Large intestine (tissue), 3 donors: ENCODE measurements at regions not wholly inside any gene's neighbourhood (a gene's known extent, or its start where the extent isn't known, plus 50 kb on each side); places are given as distances from the start of the nearest gene placed in this dataset.

ENCODE experiments used
- DNase-seq, 2 donors: peaks; one replicate each; pipeline versions ENCODE4 v3.0.0 to v3.0.0-alpha.2; 2013
- H3K27ac ChIP-seq: one replicate; pipeline ENCODE4 v1.5.1; 2013; ENCODE audit warnings: low read length
- H3K27me3 ChIP-seq: 2 replicates; pipeline ENCODE4 v1.6.1; 2013; ENCODE audit warnings: low read length; ENCODE audit not compliant: control insufficient read depth, insufficient read depth
- H3K36me3 ChIP-seq: 2 replicates; pipeline ENCODE4 v1.6.1; 2013; ENCODE audit warnings: low read length; ENCODE audit not compliant: control insufficient read depth, insufficient read depth
- H3K4me1 ChIP-seq: one replicate; pipeline ENCODE4 v1.6.1; 2013; ENCODE audit warnings: low read length; ENCODE audit not compliant: control insufficient read depth, insufficient read depth
- H3K4me3 ChIP-seq: one replicate; pipeline ENCODE4 v1.5.1; 2013; ENCODE audit warnings: low read length
- H3K9me3 ChIP-seq: one replicate; pipeline ENCODE4 v1.6.1; 2013; ENCODE audit warnings: mild to moderate bottlenecking, low read depth, low read length, moderate library complexity; ENCODE audit not compliant: control insufficient read depth
- WGBS: methylation state at CpG from one replicate; pipeline ENCODE4 v1.1.5; 2013; ENCODE audit warnings: low lambda C conversion rate; ENCODE audit not compliant: insufficient coverage; 5-methylcytosine and 5-hydroxymethylcytosine counted together

- H3K9me3 ChIP-seq = no peaks in the 10 kb centered on the region
- no peaks in the 10 kb centered on the region for H3K27me3 ChIP-seq
- H3K27ac ChIP-seq = no peak overlapping the region
- no peak overlapping the region for H3K4me3 ChIP-seq
- 90% methylated on average over 2 of the region's 3 CpGs for WGBS
- no peaks in the 10 kb centered on the region for H3K4me1 ChIP-seq
- no peak for DNase-seq
- H3K36me3 ChIP-seq = no peaks in the 10 kb centered on the region
These were observed 301.4 kb downstream of the TMA16 start for GRCh38 chr4:163795885-163796284.

GRCh38 chr4:163804001-163804400 lies 309.5 kb downstream of the TMA16 start:
- no peak for DNase-seq
- H3K27me3 ChIP-seq = no peaks in the 10 kb centered on the region
- no peaks in the 10 kb centered on the region for H3K36me3 ChIP-seq
- H3K27ac ChIP-seq = no peak overlapping the region
- no peaks in the 10 kb centered on the region for H3K9me3 ChIP-seq
- H3K4me1 ChIP-seq = no peaks in the 10 kb centered on the region
- H3K4me3 ChIP-seq = no peak overlapping the region

DNA sequence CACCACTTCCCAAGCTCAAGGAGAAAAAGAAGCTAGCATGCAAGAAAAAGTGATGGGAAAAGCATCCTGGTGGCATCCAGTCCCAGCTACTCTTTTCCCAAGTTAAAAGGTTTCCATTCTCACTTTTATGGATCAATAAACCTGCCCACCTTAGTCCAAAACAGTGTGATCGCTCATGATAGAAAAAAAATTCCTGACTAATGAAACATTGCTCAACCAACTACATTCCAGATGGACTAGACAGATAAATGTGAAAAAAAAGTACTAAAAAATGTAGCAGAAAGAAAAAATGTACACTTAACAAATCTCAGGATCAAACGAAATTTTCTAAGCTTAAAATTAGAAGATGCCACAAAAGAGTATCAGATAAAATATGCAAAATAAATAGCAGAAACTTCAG lies 312.2 kb downstream of the TMA16 start:
- no peak overlapping the region for H3K4me3 ChIP-seq
- no peaks in the 10 kb centered on the region for H3K27me3 ChIP-seq
- no peaks in the 10 kb centered on the region for H3K4me1 ChIP-seq
- 76% methylated on average over 2 of the region's 2 CpGs for WGBS
- DNase-seq = no peak
- no peak overlapping the region for H3K27ac ChIP-seq
- no peaks in the 10 kb centered on the region for H3K9me3 ChIP-seq
- no peaks in the 10 kb centered on the region for H3K36me3 ChIP-seq

DNA sequence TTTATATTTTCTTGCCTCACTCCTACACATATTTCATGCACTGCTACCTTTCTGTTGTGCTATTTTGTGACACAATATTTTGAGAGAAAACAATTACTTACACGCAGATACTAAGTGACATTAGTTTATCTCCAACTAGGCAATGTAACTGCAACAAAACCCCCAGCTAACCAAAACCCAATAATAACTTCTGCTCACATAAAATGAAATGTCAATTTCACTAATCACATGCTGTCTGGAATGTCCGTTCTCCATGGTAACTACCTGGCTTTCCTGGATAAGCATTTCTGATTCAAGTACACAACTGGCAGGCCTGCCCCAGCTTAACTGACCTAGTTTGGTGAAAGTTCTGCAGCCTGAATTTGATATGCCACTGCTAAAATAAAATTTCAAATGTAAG lies 313.5 kb downstream of the TMA16 start:
- no peak overlapping the region for H3K4me3 ChIP-seq
- 17% methylated on average over 1 of the region's 2 CpGs for WGBS

GRCh38 chr4:163810755-163811154 lies 316.3 kb downstream of the TMA16 start:
- Histone ChIP-seq H3K36me3 (no peaks in the 10 kb centered on the region), H3K9me3 (no peaks in the 10 kb centered on the region), H3K27me3 (no peaks in the 10 kb centered on the region), H3K4me1 (no peaks in the 10 kb centered on the region), H3K27ac (no peak overlapping the region), H3K4me3 (no peak overlapping the region)
- WGBS = 83% methylated on average over 1 of the region's 3 CpGs
- DNase-seq = no peak

More for the DNA sequence above, 313.5 kb downstream of the TMA16 start:
- Histone ChIP-seq H3K27ac (no peak overlapping the region), H3K36me3 (no peaks in the 10 kb centered on the region), H3K4me1 (no peaks in the 10 kb centered on the region), H3K27me3 (no peaks in the 10 kb centered on the region), H3K9me3 (no peaks in the 10 kb centered on the region)
- DNase-seq = no peak

DNA sequence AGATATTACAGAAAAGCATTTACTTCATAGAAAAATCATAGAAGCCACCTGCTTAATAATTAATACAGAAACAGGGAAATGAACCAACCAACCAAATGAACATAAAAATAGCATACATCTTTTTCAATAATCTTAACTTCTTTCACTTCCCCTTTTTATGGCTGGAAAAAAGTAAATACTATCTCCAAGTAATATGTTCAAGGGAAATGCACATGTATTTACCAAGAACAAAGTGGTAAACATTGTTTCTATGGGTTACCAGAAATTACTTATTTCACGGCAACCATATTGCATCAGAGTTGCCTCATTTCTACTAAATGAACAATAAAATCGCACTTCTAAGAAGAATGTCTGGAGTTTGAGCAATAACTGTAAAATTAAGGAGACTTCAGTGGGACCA lies 321.3 kb downstream of the TMA16 start:
- Histone ChIP-seq H3K36me3 (no peaks in the 10 kb centered on the region), H3K4me1 (no peaks in the 10 kb centered on the region), H3K4me3 (no peak overlapping the region), H3K27ac (no peak overlapping the region), H3K9me3 (no peaks in the 10 kb centered on the region), H3K27me3 (no peaks in the 10 kb centered on the region)
- 86% methylated on average over 1 of the region's 2 CpGs for WGBS
- DNase-seq = no peak

- Histone ChIP-seq H3K36me3 (no peaks in the 10 kb centered on the region), H3K27ac (no peak overlapping the region), H3K4me3 (no peak overlapping the region), H3K4me1 (no peaks in the 10 kb centered on the region), H3K9me3 (no peaks in the 10 kb centered on the region), H3K27me3 (no peaks in the 10 kb centered on the region)
- no CpG with 5 or more reads among the region's 1 CpG for WGBS
- DNase-seq = no peak
These were observed 322.0 kb downstream of the TMA16 start for GRCh38 chr4:163816494-163816893.

DNA sequence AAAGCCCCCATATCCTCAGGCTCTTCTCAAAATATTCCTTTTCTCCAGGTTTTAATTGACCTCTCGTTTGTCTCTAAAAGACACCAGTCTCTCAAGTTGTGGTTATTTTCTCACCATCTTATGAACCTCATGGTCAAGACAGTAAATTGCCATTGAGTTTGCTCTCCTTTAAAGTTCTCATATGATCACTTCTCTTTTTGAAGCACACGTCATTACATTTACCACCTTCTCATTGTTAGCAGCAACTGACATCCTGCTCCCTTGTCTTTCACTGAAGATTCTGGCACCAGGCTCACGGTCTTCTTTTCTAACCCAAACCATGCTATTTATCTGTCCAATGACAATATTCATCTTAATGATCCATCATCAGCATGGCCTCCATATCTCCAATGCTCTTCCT lies 324.2 kb downstream of the TMA16 start:
- Histone ChIP-seq H3K36me3 (no peaks in the 10 kb centered on the region), H3K4me1 (no peaks in the 10 kb centered on the region), H3K27ac (no peak overlapping the region), H3K9me3 (no peaks in the 10 kb centered on the region), H3K27me3 (no peaks in the 10 kb centered on the region), H3K4me3 (no peak overlapping the region)
- 89% methylated on average over 3 of the region's 3 CpGs for WGBS
- DNase-seq = no peak

DNA sequence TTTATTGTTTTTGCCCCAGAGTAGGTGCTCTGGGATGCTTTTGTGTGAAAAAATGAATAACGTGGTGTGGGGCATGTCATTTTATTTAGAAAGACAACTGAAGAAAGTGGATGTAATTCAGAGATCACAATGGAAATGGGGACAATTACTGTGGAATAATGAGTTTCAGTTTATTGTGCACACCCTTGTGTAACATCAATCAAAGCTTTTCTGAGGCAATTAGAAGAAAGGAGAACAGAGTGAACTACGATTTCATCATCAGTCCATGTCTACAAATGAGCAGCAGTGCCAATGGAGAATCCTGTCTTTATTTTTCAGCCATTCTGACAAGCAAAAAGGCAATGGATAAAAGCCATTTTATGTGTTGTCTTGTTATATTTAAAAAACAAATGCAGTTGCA lies 339.2 kb downstream of the TMA16 start:
- no CpG with 5 or more reads among the region's 2 CpGs for WGBS
- no peaks in the 10 kb centered on the region for H3K4me1 ChIP-seq

GRCh38 chr4:163846008-163846407 lies 351.5 kb downstream of the TMA16 start:
- Histone ChIP-seq H3K9me3 (no peaks in the 10 kb centered on the region), H3K4me3 (no peak overlapping the region), H3K4me1 (no peaks in the 10 kb centered on the region), H3K27ac (no peak overlapping the region), H3K27me3 (no peaks in the 10 kb centered on the region), H3K36me3 (no peaks in the 10 kb centered on the region)
- WGBS = 88% methylated on average over 1 of the region's 3 CpGs
- DNase-seq = no peak

More for the DNA sequence above, 339.2 kb downstream of the TMA16 start:
- Histone ChIP-seq H3K27me3 (no peaks in the 10 kb centered on the region), H3K27ac (no peak overlapping the region), H3K36me3 (no peaks in the 10 kb centered on the region), H3K4me3 (no peak overlapping the region), H3K9me3 (no peaks in the 10 kb centered on the region)
- no peak for DNase-seq

DNA sequence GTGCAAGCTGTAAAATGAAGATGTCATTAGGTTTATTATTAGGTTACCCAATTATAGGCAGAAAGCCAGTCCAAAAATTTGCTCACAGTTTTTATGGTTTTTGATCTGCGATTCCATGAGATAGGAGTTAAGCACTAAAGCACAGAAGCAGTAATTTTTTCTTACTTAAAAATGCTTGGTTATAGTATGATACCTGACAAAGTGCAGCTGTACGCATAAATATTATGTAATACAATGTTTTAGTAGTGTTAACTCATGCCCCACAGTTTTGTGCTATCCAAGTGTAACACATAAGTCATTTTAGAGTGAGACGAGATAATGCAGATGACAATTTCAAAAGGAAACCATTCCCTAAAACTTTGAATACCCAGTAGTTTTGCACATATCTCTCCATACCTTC lies 357.8 kb downstream of the TMA16 start:
- WGBS = 100% methylated on average over 1 of the region's 3 CpGs
- no peaks in the 10 kb centered on the region for H3K9me3 ChIP-seq
- H3K4me1 ChIP-seq = no peaks in the 10 kb centered on the region
- no peak overlapping the region for H3K4me3 ChIP-seq
- no peaks in the 10 kb centered on the region for H3K36me3 ChIP-seq
- no peaks in the 10 kb centered on the region for H3K27me3 ChIP-seq
- H3K27ac ChIP-seq = no peak overlapping the region
- DNase-seq = no peak
